ENCODE measurements at regions not wholly inside any gene's neighbourhood (a gene's known extent, or its start where the extent isn't known, plus 50 kb on each side); places are given as distances from the start of the nearest gene placed in this dataset.
"Not testable (repeated sequence)": the region's sequence is repeated elsewhere in the genome, so short reads cannot be mapped to it uniquely, and the experiment has no call there.

DNA sequence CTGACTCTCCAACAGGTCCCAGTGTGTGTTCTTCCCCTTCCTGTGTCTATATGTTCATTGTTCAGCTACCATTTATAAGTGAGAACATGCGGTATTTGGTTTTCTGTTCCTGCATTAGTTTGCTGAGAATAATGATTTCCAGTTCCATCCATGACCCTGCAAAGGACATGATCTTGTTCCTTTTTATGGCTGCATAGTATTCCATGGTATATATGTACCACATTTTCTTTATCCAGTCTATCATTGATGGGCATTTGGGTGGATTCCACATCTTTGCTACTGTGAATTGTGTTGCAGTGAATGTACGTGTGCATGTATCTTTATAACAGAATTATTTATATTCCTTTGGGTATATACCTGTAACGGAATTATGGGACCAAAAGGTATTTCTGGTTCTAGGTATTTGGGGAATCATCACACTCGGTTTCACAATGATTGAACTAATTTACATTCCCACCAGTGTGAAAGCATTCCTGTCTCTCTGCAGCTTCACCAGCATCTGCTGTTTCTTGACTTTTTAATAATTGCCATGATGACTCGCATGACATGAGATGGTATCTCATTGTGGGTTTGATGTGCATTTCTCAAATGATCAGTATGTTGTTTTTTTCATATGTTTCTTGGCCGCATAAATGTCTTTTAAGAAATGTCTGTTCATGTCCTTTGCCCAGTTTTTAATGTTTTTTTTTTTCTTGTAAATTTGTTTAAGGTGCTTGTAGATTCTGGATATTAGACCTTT is 60.2 kb downstream of the LSMEM1 start:
- DNase-seq, result no peak

DNA sequence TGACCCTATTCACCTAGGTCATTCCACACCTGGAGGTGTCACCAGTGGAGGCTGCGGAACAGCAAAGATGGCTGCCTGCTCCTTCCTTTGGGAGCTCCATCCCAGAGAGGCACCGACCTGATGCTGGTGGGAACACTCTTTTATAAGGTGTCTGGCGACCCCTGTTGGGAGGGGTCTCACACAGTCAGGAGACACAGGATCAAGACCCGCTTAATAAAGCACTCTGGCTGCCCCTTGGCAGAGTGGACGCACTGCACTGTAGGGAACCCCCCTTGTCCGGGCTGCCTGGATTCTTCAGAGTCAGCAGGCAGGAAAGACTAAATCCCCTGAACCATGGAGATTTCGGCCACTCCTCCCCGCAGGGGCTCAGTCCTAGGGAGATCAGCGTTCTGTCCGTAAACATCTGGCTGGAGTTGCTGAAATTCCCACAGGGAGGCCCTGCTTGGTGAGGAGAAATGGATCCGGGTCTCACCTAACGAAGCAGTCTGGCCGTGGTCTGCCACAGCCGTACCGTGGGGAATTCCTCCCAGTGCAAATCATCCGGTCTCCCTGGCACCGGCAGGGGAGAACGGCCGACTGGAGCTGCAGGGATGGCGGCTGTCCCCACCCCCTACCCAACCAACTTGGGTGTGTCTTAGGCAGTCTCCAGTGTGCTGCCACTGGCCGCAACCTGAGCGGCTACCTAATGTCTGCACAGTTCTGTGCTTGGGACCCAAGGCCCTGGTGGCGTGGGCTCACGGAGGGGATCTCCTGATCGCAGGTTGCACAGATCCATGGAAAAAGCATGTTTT is 66.1 kb downstream of the LSMEM1 start:
- peak; percentile 36 to 56 for DNase-seq

DNA sequence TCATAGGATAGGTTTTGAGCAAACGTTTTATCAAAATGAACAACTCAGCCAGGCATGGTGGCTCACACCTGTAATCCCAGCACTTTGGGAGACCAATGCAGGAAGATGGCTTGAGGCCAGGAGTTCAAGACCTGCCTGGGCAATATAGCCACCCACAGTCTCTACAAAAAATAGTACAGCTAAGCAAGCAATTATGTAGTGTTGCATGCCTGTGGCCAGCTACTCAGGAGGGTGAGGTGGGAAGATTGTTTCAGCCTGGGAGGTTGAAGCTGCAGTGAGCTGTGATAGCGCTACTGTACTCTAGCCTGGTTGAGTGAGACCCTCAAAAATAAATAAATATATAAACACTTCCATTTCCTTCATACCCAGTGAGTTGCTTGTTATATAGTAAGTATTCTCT is 67.1 kb downstream of the LSMEM1 start:
- no peak for DNase-seq

DNA sequence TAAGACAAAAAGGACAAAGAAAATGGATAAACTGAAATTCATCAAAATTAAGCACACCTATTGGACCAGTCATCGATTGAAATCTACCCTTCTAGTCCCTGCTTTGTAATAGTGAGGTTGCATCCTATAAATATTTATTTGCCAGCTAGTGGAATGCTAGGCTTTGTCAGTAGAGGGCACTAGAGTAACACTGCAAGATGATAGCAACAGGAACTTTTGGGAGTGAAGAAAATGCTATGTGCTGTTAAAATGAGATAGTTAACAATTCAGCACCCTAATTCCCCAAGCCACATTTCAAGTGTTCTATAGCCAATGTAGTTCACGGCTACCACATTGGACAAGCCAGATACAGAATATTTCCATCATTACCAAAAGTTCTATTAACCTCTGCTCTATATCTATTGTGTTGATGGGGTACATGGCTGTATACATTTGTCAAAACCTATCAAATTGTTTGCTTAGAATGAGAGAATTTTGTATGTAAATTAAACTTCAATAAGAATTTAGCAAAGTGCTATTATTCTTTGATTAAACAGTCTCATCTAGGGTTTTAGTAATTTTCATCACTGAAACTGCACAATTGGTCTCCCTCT is 69.8 kb downstream of the LSMEM1 start:
- peak in 1 of 2 experiments; percentile 28 for DNase-seq

DNA sequence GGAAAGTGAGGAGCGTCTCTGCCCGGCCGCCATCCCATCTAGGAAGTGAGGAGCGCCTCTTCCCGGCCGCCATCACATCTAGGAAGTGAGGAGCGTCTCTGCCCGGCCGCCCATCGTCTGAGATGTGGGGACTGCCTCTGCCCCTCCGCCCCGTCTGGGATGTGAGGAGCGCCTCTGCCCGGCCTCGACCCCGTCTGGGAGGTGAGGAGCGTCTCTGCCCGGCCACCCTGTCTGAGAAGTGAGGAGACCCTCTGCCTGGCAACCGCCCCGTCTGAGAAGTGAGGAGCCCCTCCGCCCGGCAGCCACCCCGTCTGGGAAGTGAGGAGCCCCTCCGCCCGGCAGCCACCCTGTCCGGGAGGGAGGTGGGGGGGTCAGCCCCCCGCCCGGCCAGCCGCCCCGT is 70.7 kb downstream of the LSMEM1 start:
- DNase-seq, result not testable (repeated sequence)

DNA sequence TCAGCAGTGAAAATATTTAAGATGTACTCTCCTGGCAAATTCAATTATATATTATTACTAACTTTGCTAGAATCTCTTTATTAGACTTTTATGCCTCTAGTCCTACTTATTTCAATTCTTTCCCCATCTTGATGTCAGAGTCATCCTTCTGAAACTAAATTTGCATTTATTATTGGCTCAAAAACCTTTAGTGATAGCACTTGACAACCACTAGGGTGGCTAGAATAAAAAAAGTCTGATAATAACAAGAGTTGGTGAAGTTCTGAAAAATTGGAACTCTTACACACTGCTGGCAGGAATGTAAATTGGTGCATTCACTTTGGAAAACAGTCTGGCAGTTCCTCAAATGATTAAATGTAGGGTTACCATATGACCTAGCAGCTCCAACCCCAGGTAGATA is 73.8 kb downstream of the LSMEM1 start:
- no peak for DNase-seq

DNA sequence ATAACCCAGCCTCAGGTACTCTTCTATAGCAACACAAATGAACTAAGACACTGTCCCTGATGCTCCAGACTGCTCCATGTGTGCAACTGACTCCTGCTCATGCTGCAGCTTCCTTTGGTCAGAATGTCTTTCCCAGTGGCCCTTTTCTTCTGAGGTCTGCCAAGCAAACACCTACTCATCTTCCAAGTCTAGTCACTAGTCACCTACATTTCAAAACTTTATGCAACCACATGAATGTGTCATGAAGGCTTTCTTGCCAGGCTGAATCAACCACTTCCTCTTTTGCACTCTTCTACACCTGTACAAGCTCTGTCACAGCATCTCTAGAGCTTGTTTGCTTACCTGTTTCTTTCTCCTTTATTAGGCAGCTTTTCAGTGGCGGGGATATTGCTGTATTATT is 75.8 kb downstream of the LSMEM1 start:
- DNase-seq, result no peak

DNA sequence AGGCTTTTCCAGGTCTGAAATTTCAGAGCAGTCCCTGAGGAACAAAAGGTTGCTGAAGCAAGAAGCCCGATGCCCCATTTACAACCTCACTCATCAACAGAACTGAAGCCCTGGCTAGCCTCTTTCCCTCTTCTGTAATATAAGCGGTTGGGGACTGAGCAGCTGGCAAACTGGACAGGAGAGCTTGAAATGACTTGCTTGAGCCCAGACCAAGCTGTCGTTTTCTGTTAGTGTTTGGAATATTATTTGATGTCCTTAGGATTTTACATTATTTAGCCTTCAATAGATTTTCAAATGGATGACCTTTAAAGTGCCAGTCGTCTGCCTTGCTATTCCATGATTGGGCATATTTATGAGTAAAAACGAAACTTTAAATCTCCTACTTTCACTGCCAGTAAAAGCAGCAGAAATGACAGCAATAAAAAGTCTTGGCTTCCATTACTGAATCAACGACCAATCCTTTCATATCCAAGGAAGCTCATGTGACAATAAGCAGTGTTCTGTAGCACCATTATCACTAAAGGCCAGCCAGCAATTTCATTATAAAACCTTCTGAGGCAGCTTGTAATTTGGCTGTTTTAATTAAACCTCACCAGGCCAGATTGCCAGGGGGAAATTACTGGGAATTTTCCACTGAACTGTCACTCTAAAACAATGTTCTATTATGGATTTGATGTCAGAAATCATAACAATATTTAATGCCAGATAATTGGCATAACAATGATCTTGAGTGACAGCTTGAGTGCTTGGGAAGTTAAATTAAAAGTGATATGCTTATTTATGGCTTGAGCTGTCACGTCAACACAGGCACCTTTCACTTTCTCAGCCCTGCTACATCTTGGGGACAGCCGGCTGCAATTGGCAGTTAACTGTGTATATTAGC is 85.9 kb downstream of the LSMEM1 start:
- DNase-seq, result no peak

DNA sequence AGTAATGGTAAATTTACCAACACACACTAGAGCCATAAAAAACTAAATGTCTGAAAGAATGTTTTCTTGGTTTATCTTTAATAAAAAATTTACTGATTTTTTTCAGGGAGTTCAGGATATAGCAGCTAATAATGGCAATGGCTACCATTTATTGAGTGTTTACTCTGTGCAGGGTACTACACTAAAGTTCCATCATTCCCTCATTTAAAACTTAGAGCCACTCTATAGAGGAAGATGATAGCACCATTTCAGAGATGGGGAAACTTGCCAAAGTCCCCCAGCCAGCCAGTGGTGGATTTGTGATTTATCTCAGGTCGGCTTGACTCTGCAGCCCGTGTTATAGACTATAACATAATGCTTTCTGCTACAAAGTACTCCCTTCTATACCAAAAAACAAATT is 86.6 kb downstream of the LSMEM1 start:
- DNase-seq, result no peak

DNA sequence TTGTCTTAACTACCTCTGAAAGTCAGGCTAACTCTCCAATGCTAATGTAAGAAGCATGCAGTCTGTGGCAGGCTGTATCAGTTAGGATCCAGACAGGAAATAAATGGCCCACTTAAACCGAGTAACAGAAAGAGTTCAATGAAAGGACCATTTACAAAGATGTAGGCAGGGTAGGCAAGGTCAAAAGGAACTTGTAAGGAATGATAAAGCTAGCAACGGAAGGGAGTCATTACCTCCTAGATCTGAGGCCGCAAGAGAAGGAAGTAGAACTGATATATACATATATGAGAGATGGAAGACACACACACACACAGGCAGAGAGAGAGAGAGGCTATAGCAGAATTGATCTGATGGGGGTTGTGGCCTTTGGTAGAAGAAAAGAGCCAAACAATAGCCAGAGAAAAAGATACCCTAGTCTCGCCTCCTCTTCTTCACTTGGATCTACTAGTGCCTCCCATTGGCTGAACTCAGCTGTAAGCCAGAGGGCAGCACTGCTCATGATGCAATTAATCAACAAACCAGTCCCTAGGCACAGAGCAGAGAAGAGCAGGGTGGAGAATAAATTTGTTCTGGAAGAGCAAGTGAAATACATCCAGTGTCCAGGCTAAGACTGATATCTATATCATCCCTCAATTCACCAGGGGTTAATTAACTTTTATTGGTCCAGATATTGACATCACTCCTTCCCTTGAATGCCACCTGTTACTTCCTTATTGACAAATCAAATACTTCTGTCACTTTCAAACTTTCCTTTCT is 91.2 kb downstream of the LSMEM1 start:
- DNase-seq, result no peak

DNA sequence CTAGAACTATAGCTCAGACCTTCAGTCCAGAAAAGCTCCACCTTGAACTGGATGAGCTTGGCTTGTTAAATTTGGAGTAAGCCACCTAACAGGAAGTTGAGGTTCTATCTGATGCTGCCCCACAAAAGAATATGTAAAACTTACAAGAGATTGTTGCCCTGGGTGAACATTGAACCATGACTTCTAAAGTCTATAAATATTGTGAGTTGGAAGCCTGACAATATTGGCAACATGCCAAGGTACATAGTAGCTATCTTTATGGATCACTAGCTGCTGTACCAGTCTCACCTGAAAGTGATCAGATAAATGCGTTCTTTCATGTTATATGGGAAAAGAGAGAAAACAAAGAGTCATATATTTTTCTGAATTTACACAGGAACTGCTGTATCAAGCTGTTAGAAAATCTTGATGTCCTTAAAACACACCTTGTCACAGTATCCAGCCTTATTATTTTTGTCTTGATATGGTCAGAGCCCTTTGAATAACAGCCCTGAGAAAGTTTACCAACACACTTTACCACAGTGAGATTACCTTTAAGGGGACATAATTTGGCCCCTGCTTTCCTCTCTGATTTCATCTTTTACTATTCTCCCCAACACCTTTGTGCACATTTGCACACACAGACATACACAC is 92.0 kb downstream of the LSMEM1 start:
- DNase-seq, result no peak

DNA sequence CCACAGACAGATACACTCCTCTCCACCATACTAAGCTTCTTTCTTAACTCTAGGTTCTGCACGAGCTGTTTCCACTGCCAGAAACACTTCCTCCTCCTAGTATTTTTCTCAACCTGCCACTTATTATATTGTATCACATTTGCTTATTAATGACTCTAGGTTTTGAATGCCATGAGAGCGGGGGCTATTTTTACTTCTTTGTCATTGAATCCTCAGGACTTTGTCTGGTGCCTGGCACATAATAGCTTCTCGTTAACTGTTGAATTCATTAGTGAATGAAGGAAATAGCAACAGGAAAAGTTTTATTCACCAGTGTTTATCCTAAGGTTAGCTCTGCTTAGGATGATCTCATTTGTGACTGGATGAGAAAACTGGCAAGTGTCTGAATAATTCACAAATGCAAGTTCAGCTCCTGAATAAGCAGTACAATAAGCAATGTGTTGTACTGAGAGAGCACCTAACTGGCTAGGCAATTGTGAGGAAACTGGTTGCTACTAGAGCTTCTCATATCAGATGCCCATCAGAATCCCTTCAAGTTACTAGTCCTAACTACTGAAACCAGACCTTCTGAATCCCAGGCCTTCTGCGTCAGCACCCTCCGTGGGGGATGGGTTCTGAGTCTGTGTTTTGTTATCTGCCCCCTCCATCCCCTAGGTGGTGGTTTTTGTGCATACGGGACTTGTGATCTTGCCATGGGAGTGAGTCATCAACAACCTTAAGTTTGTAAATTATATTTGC is 92.7 kb downstream of the LSMEM1 start:
- DNase-seq, result no peak

DNA sequence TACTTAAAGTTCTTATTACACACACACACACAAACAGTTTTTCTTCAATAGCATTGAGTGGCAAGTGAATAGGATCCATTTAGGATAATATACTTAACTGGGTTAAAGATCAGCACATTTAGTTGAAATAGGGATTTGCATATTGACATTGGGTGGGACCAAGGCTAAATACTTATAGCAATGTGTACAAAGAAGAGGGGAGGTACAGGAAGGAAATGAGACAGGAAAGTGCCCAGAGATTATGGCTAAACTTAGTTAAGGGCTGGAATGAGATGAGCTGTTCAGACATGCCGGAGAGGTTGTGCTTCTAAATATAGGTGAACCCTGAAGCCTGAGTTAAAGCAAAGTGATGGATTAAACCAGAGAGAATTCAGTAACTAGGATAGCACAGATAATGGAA is 95.1 kb downstream of the LSMEM1 start:
- DNase-seq, result no peak

DNA sequence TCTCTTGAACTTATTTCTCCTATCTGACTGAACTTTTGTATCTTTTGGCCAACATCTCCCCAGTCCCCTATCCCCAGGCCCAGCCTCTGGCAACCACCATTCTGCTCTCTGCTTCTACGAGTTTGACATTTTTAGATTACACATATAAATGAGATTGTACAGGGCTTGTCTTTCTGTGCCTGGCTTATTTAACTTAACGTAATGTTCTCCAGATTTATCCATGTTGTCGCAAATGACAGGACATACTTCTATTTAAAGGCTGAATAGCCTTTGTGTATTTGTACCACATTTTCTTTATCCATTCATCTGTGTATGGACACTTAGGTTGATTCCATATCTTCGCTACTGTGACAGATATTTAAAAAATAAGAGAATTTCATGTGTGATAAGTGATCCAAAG is 98.6 kb downstream of the LSMEM1 start:
- DNase-seq, result no peak

DNA sequence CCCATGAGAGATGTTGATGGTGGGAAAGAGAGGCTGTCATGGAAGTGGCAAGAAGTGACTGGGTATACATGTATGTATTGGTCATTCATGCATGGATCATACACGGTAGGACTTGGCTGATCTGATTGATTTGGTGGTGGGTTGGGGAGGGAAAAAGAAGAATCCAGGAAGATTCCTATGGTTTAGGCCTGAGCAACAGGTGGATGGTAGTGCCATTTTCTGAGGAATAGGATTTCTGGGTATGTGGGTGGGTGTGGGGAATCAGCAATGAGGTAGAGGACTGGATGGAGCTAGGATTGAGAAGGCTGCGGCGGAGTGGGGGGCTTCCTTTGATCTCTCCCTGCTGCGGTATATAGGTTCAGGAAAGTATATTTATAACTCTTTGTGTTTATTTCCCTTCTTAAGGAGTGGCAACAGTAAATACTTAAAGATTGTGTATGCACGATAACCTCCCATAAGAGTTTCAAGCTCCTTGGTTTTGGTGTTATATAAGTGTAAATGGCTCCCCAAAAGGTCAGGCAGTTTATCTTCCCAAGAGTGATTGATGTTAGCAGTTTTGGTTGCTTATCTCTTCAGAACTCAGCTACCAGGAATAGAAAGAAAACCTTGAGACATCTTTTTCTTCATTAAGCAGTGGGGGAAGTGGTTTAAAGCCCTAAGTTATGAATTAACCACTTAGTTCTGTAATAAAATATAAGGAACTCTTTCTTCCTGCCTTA is 100.1 kb downstream of the LSMEM1 start:
- no peak for DNase-seq

DNA sequence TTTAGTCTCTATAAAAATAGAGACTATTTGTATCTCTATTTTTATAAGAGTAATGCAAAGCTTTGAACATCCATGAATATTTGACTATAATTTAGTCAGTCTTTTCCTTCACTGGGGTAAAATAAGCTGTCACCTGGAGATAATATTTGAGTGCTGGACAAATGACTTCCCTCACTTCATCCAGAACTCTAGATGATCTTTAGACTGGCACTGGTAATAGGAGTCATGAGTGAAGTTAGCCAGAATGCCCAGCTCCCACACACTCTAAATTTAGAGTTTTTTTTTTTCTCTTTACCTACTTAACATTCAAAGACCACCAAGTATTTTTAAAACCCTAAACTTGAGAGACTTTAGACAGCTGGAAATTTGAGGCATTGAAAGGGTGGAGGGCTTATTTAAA is 100.7 kb downstream of the LSMEM1 start:
- DNase-seq, result no peak

DNA sequence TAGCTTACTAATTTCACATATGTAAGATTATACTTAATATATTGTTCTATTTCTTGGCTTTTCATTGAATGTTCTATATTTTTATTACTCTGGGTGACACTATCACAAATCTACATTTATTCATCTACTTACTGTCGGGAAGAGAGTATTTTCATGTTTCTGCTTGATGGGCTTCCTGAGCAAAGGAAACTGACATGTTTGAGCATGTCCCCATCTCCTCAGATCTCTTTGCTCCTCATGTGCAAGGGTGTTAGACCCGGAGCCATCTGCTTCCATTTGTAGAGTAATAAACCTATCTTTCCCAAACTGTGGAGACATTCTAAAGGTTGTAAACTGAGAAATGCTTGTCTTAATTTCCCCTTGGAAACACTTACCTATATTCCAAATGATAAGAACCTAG is 103.5 kb downstream of the LSMEM1 start:
- no peak for DNase-seq

DNA sequence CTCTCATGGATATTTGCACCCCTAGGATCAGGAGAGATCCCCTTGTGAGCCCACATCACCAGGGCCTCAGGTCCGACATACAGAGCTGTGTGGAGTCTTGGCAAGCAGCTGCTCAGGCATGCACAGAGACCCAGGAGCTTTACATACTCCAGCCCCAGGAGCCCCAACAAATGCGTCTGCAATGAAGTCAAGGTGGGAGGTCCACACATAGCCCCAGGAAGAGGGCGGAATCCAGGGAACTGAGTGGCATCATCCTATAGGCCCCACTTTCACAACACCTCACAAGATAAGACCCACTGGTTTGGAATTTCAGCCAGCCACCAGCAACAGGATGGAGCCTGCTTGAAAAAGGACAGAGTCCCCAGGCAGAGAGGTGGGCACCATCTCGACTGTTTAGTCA is 106.7 kb downstream of the LSMEM1 start:
- no peak for DNase-seq

DNA sequence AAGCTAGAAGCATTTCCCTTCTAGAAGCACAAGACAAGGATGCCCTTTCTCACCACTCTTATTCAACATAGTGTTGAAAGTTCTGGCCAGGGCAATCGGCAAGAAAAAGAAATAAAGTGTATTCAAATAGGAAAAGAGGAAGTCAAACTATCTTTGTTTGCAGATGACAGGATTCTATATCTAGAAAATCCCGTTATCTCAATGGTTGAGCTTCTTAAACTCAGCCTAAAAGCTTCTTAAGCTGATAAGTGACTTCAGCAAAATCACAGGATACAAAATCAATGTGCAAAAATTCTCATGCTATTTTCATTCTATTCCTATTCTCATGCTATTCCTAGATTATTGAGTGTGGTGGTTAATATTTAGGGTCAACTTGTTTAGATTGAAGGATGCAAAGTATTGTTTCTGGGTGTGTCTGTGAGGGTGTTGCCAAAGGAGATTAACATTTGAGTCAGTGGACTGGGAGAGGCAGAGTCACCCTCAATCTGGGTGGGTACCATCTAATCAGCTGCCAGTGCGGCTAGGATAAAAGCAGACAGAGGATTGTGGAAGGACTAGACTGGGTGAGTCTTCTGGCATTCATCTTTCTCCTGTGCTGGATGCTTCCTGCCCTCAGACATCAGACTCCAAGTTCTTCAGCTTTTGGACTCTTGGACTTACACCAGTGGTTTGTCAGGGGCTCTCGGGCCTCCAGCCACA is 111.9 kb downstream of the LSMEM1 start:
- DNase-seq, result not testable (repeated sequence)

DNA sequence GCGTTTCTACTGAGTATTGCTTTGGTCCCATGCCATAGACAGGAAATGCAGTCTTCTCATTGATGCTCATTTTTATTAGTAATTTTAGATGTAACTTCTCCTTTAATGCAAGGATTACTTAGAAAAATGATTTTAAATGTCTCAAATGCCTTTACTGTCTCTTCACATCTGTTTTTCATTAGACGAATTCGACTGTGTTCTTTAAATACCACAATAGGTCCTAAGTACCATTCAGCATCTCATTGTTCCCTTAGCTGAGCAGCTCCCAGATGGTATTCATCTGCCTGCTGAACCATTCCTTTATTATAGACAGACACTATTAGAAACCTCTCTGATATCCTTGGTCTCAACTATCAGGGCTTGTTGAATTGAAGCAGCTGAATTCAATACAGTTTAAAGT is 113.6 kb downstream of the LSMEM1 start:
- DNase-seq, result no peak
